ENCODE measurements at regions not wholly inside any gene's neighbourhood (a gene's known extent, or its start where the extent isn't known, plus 50 kb on each side); places are given as distances from the start of the nearest gene placed in this dataset.

- Mint-ChIP-seq H3K36me3 (no peaks in the 10 kb centered on the region), H3K27me3 (ENCODE audit: low read depth in 3 of 3) (no peaks in the 10 kb centered on the region)
- intact Hi-C loops (cut with micrococcal nuclease), result no loop called here
Measured at GRCh38 chr2:209046163-209046562, 377.7 kb upstream of the MAP2 start.

GRCh38 chr2:209049608-209050007 is 374.2 kb upstream of the MAP2 start:
- Histone ChIP-seq H3K36me3 (replicated peaks in 1 of 2; ENCODE audit: control insufficient read depth in 1 of 2, insufficient read depth in 2 of 2, low read length in 2 of 2) (no peaks in the 10 kb centered on the region), H3K4me3 (replicated peaks in 1 of 3; ENCODE audit: low read depth in 2 of 3, low read length in 3 of 3) (no peak overlapping the region), H4K20me1 (ENCODE audit: insufficient read depth, low read length) (no peaks in the 10 kb centered on the region), H3K27ac (ENCODE audit: low read depth in 1 of 2, low read length in 2 of 2) (no peak overlapping the region), H2AFZ (ENCODE audit: insufficient read depth, low read depth, low read length, poor library complexity, severe bottlenecking) (no peak overlapping the region), H3K4me1 (ENCODE audit: control insufficient read depth in 1 of 2, insufficient read depth in 2 of 2, low read length in 2 of 2) (no peaks in the 10 kb centered on the region), H3K27me3 (ENCODE audit: control insufficient read depth in 2 of 2, insufficient read depth in 2 of 2, low read length in 2 of 2) (no peaks in the 10 kb centered on the region), H3K9ac (ENCODE audit: insufficient read depth, low read length, poor library complexity, severe bottlenecking) (no peak overlapping the region), H3K79me2 (ENCODE audit: insufficient read depth, low read length) (no peaks in the 10 kb centered on the region), H3K9me3 (replicated peaks in 1 of 2; ENCODE audit: control insufficient read depth in 1 of 2, insufficient read depth in 1 of 2, low read length in 2 of 2) (no peaks in the 10 kb centered on the region), H3K4me2 (replicated peaks; ENCODE audit: extremely low read depth, low read length, poor library complexity, severe bottlenecking) (no peak overlapping the region)
- WGBS (ENCODE audit: insufficient coverage), result no CpG with 5 or more reads among the region's 3 CpGs
- H3K27ac Mint-ChIP-seq, result no peak overlapping the region
- no peaks in the 10 kb centered on the region for H3K4me1 Mint-ChIP-seq
- peaks cover 0 to 4% (median 0%) of the 10 kb centered on the region in 7 donors for H3K9me3 Mint-ChIP-seq
- intact Hi-C loops (cut with micrococcal nuclease), result no loop called here
- H3K27me3 Mint-ChIP-seq (ENCODE audit: low read depth in 3 of 3), result no peaks in the 10 kb centered on the region
- no peaks in the 10 kb centered on the region for H3K36me3 Mint-ChIP-seq
- H3K4me3 Mint-ChIP-seq, result no peak overlapping the region
- no peak for DNase-seq
- TF ChIP-seq CTCF (IDR thresholded peaks at IDR 0.05), result no peak

More at GRCh38 chr2:209046163-209046562, 377.7 kb upstream of the MAP2 start:
- no peaks in the 10 kb centered on the region for H3K36me3 ChIP-seq (replicated peaks in 1 of 2; ENCODE audit: control insufficient read depth in 1 of 2, insufficient read depth in 2 of 2, low read length in 2 of 2)
- WGBS (ENCODE audit: insufficient coverage), result no CpG with 5 or more reads among the region's 2 CpGs
- no peak overlapping the region for H2AFZ ChIP-seq (ENCODE audit: insufficient read depth, low read depth, low read length, poor library complexity, severe bottlenecking)
- no peak for TF ChIP-seq CTCF (IDR thresholded peaks at IDR 0.05)
- H3K4me3 ChIP-seq (replicated peaks in 1 of 3; ENCODE audit: low read depth in 2 of 3, low read length in 3 of 3), result no peak overlapping the region
- no peaks in the 10 kb centered on the region for H3K4me1 Mint-ChIP-seq
- no peak overlapping the region for H3K4me3 Mint-ChIP-seq
- H3K27ac ChIP-seq (ENCODE audit: low read depth in 1 of 2, low read length in 2 of 2), result no peak overlapping the region
- H3K27ac Mint-ChIP-seq, result no peak overlapping the region
- H3K9ac ChIP-seq (ENCODE audit: insufficient read depth, low read length, poor library complexity, severe bottlenecking), result no peak overlapping the region
- no peak overlapping the region for H3K4me2 ChIP-seq (replicated peaks; ENCODE audit: extremely low read depth, low read length, poor library complexity, severe bottlenecking)
- H3K79me2 ChIP-seq (ENCODE audit: insufficient read depth, low read length), result no peaks in the 10 kb centered on the region
- peaks cover 0 to 2% (median 0%) of the 10 kb centered on the region in 7 donors for H3K9me3 Mint-ChIP-seq
- H3K4me1 ChIP-seq (ENCODE audit: control insufficient read depth in 1 of 2, insufficient read depth in 2 of 2, low read length in 2 of 2), result no peaks in the 10 kb centered on the region
- no peak for DNase-seq
- no peaks in the 10 kb centered on the region for H3K9me3 ChIP-seq (replicated peaks in 1 of 2; ENCODE audit: control insufficient read depth in 1 of 2, insufficient read depth in 1 of 2, low read length in 2 of 2)
- no peaks in the 10 kb centered on the region for H4K20me1 ChIP-seq (ENCODE audit: insufficient read depth, low read length)
- H3K27me3 ChIP-seq (ENCODE audit: control insufficient read depth in 2 of 2, insufficient read depth in 2 of 2, low read length in 2 of 2), result no peaks in the 10 kb centered on the region
